Activated naive CD8-positive, alpha-beta T cell treated with anti-CD3 and anti-CD28 coated beads, Interleukin-2, amount 50 U/mL, for 16 hours (primary cell): ENCODE measurements at regions not wholly inside any gene's neighbourhood (a gene's known extent, or its start where the extent isn't known, plus 50 kb on each side); places are given as distances from the start of the nearest gene placed in this dataset.

ENCODE experiments used
- DNase-seq: peaks from one replicate; pipeline ENCODE4 v3.0.0-alpha.2; 2020; ENCODE audit warnings: low read depth, low spot score

GRCh38 chr18:77657651-77658298, 408.1 kb downstream of the GALR1 start:
- no peak for DNase-seq

GRCh38 chr18:77658299-77658662, 408.6 kb downstream of the GALR1 start:
- DNase-seq = no peak

GRCh38 chr18:77658751-77659448, 409.3 kb downstream of the GALR1 start:
- DNase-seq = no peak

- DNase-seq = no peak
Observed at GRCh38 chr18:77666613-77667012, 417.0 kb downstream of the GALR1 start.

- no peak for DNase-seq
Observed at GRCh38 chr18:77668219-77668618, 418.6 kb downstream of the GALR1 start.

- DNase-seq = no peak
Observed at GRCh38 chr18:77669331-77669730, 419.7 kb downstream of the GALR1 start.

- no peak for DNase-seq
Observed at GRCh38 chr18:77671456-77672167, 422.0 kb downstream of the GALR1 start.

GRCh38 chr18:77676910-77677309, 427.3 kb downstream of the GALR1 start:
- DNase-seq = no peak

GRCh38 chr18:77677536-77677935, 427.9 kb downstream of the GALR1 start:
- no peak for DNase-seq

GRCh38 chr18:77679869-77680268, 430.2 kb downstream of the GALR1 start:
- no peak for DNase-seq

- DNase-seq = no peak
Observed at GRCh38 chr18:77700051-77700450, 450.4 kb downstream of the GALR1 start.

- DNase-seq = no peak
Observed at GRCh38 chr18:77701977-77702376, 452.3 kb downstream of the GALR1 start.

- DNase-seq = no peak
Observed at GRCh38 chr18:77702686-77703085, 453.0 kb downstream of the GALR1 start.

- DNase-seq = no peak
Observed at GRCh38 chr18:77705301-77705700, 455.7 kb downstream of the GALR1 start.

GRCh38 chr18:77708826-77709506, 459.3 kb downstream of the GALR1 start:
- DNase-seq = no peak

- no peak for DNase-seq
Observed at GRCh38 chr18:77711096-77711495, 461.4 kb downstream of the GALR1 start.

GRCh38 chr18:77714716-77715115, 465.1 kb downstream of the GALR1 start:
- DNase-seq = no peak

GRCh38 chr18:77716282-77716681, 466.6 kb downstream of the GALR1 start:
- no peak for DNase-seq

- no peak for DNase-seq
Observed at GRCh38 chr18:77733292-77733903, 483.8 kb downstream of the GALR1 start.

GRCh38 chr18:77736842-77737241, 487.2 kb downstream of the GALR1 start:
- no peak for DNase-seq

- DNase-seq = no peak
Observed at GRCh38 chr18:77737405-77737804, 487.8 kb downstream of the GALR1 start.

- no peak for DNase-seq
Observed at GRCh38 chr18:77749089-77749488, 499.4 kb downstream of the GALR1 start.
